Neural progenitor cell (in vitro differentiated cells): ENCODE measurements at regions not wholly inside any gene's neighbourhood (a gene's known extent, or its start where the extent isn't known, plus 50 kb on each side); places are given as distances from the start of the nearest gene placed in this dataset.
"Not testable (repeated sequence)": the region's sequence is repeated elsewhere in the genome, so short reads cannot be mapped to it uniquely, and the experiment has no call there.

ENCODE experiments used
- DNase-seq: peaks from one replicate; pipeline ENCODE4 v3.0.0-alpha.2; 2016; ENCODE audit warnings: low spot score
- H2AFZ ChIP-seq: fragments of 200-600 bp; sonication (generic); replicated peaks from 2 replicates; pipeline ENCODE4 v1.6.1; 2016; ENCODE audit warnings: antibody characterized with exemption
- H3F3A ChIP-seq: fragments of 200-600 bp; sonication (generic); 2 replicates; pipeline ENCODE4 v1.6.1; 2016; ENCODE audit warnings: antibody characterized with exemption, low read depth
- H3K27ac ChIP-seq: fragments of 200-600 bp; sonication (generic); 2 replicates; pipeline ENCODE4 v1.5.1; 2016; ENCODE audit warnings: mild to moderate bottlenecking
- H3K27me3 ChIP-seq: fragments of 200-600 bp; sonication (generic); 2 replicates; pipeline ENCODE4 v1.6.1; 2016; ENCODE audit warnings: mild to moderate bottlenecking, moderate library complexity
- H3K36me3 ChIP-seq: fragments of 200-600 bp; sonication (generic); 2 replicates; pipeline ENCODE4 v1.5.1; 2016
- H3K4me1 ChIP-seq: fragments of 200-600 bp; sonication (generic); 2 replicates; pipeline ENCODE4 v1.6.1; 2016; ENCODE audit warnings: mixed run types
- H3K4me2 ChIP-seq: fragments of 200-600 bp; sonication (generic); 2 replicates; pipeline ENCODE4 v1.6.1; 2016
- H3K4me3 ChIP-seq: fragments of 200-600 bp; sonication (generic); 2 replicates; pipeline ENCODE4 v1.5.1; 2016
- H3K79me2 ChIP-seq: fragments of 200-600 bp; sonication (generic); 2 replicates; pipeline ENCODE4 v1.6.1; 2016; ENCODE audit warnings: low read depth
- H3K9ac ChIP-seq: fragments of 200-600 bp; sonication (generic); 2 replicates; pipeline ENCODE4 v1.6.1; 2016
- H3K9me3 ChIP-seq: fragments of 200-600 bp; sonication (generic); 2 replicates; pipeline ENCODE4 v1.5.1; 2016; ENCODE audit warnings: low read depth
- H4K20me1 ChIP-seq: fragments of 200-600 bp; sonication (generic); 2 replicates; pipeline ENCODE4 v1.6.1; 2016; ENCODE audit warnings: low read depth
- H3K27ac Mint-ChIP-seq: 3 replicates; pipeline ENCODE4 v1.8.0; 2021; ENCODE audit warnings: mixed read lengths
- H3K27me3 Mint-ChIP-seq: 2 replicates; pipeline ENCODE4 v1.8.0; 2022; ENCODE audit warnings: low read depth, mild to moderate bottlenecking, inconsistent platforms, moderate library complexity, mixed read lengths; ENCODE audit not compliant: insufficient read depth
- H3K36me3 Mint-ChIP-seq: 3 replicates; pipeline ENCODE4 v1.8.0; 2021; ENCODE audit warnings: mixed read lengths
- H3K4me1 Mint-ChIP-seq: 3 replicates; pipeline ENCODE4 v1.8.0; 2021; ENCODE audit warnings: mixed read lengths
- H3K4me3 Mint-ChIP-seq: 3 replicates; pipeline ENCODE4 v1.8.0; 2021; ENCODE audit warnings: mild to moderate bottlenecking, moderate library complexity, mixed read lengths
- H3K9me3 Mint-ChIP-seq: 3 replicates; pipeline ENCODE4 v1.8.0; 2020; ENCODE audit warnings: mixed read lengths
- CTCF ChIP-seq: fragments of 200-600 bp; sonication (generic); IDR thresholded peaks from 2 replicates; pipeline ENCODE4 v1.5.1; 2017; ENCODE audit warnings: antibody characterized with exemption, mild to moderate bottlenecking
- EZH2 ChIP-seq: fragments of 200-600 bp; sonication (generic); IDR thresholded peaks from 2 replicates; pipeline ENCODE4 v1.6.1; 2017; ENCODE audit warnings: antibody characterized with exemption, mild to moderate bottlenecking, moderate library complexity
- EZH2phosphoT487 ChIP-seq: fragments of 200-600 bp; sonication (generic); IDR thresholded peaks from 2 replicates; pipeline ENCODE4 v1.6.1; 2017; ENCODE audit warnings: antibody characterized with exemption

GRCh38 chr9:65430221-65430620 is 145.2 kb upstream of the FOXD4L5 start:
- Histone ChIP-seq H3K27me3 (no peaks in the 10 kb centered on the region), H4K20me1 (no peaks in the 10 kb centered on the region), H3K36me3 (no peaks in the 10 kb centered on the region), H2AFZ (no peak overlapping the region), H3K4me2 (no peak overlapping the region), H3K4me3 (no peak overlapping the region), H3K27ac (no peak overlapping the region), H3K9ac (no peak overlapping the region), H3K79me2 (no peaks in the 10 kb centered on the region), H3K4me1 (no peaks in the 10 kb centered on the region), H3K9me3 (no peaks in the 10 kb centered on the region), H3F3A (peaks cover 15% of the 10 kb centered on the region)
- Mint-ChIP-seq H3K36me3 (peaks cover 11% of the 10 kb centered on the region), H3K4me3 (no peak overlapping the region), H3K4me1 (no peaks in the 10 kb centered on the region), H3K27me3 (peaks cover 14% of the 10 kb centered on the region), H3K9me3 (peaks cover 58% of the 10 kb centered on the region), H3K27ac (no peak overlapping the region)
- DNase-seq = no peak
- TF ChIP-seq EZH2phosphoT487 = no peak
- TF ChIP-seq CTCF = no peak
- TF ChIP-seq EZH2 = no peak

DNA sequence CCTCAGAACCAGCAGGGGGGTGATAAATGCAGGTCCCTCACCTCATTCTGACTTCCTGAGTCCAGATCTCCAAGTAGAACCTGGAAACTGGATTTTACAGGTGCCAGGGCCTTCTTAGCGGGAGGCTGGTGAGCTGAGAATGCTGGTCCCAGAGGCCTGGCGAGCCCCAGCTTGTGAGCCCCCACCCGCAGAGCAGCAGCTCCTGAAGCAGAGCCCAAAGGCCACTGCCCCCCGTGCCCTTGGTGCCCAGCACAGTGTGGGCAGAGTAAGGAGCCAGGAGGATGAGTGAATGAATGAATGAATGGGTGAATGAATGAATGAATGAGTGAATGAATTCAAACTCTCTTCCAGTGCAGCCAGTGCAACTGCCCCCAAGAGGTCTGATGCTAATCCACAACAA is 142.4 kb upstream of the FOXD4L5 start:
- not testable (repeated sequence) for H3K27ac Mint-ChIP-seq, H3K36me3 Mint-ChIP-seq, H3K4me2 ChIP-seq, H3K9ac ChIP-seq, H3K27me3 ChIP-seq, H4K20me1 ChIP-seq, H3K4me3 Mint-ChIP-seq, H3K4me3 ChIP-seq, H2AFZ ChIP-seq, H3K79me2 ChIP-seq, H3K4me1 Mint-ChIP-seq, H3F3A ChIP-seq, H3K36me3 ChIP-seq, H3K4me1 ChIP-seq, H3K9me3 ChIP-seq, DNase-seq, H3K27ac ChIP-seq
- Mint-ChIP-seq H3K27me3 (peaks cover 12% of the 10 kb centered on the region), H3K9me3 (peaks cover 59% of the 10 kb centered on the region)

DNA sequence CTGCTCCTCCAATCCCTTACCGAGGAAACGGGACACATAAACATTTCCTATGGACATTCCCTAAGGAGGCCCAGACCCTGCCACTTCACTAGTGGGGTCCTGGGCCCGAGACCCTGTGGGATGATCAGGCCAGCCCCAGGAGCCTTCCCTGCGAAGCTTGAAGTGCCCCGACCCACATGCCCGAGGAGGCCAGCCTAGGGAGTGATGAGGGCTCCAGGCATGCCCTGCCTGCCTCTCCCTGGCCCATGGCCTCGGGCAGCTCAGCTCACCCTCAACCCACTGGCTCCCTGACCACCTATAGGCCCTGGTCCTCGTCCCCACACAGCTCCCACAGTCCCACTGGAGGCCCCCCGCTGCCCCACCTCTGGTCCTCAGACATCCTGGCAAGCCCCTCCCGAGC is 141.8 kb upstream of the FOXD4L5 start:
- H3K9ac ChIP-seq, H3K27ac ChIP-seq, H3F3A ChIP-seq, H4K20me1 ChIP-seq, H3K4me1 Mint-ChIP-seq, H3K79me2 ChIP-seq, H3K27ac Mint-ChIP-seq, H3K4me2 ChIP-seq, H3K27me3 Mint-ChIP-seq, H3K36me3 ChIP-seq, H3K4me1 ChIP-seq, H3K36me3 Mint-ChIP-seq, H3K4me3 Mint-ChIP-seq, H2AFZ ChIP-seq, H3K27me3 ChIP-seq, DNase-seq, H3K4me3 ChIP-seq, H3K9me3 ChIP-seq: not testable (repeated sequence)
- peaks cover 57% of the 10 kb centered on the region for H3K9me3 Mint-ChIP-seq

DNA sequence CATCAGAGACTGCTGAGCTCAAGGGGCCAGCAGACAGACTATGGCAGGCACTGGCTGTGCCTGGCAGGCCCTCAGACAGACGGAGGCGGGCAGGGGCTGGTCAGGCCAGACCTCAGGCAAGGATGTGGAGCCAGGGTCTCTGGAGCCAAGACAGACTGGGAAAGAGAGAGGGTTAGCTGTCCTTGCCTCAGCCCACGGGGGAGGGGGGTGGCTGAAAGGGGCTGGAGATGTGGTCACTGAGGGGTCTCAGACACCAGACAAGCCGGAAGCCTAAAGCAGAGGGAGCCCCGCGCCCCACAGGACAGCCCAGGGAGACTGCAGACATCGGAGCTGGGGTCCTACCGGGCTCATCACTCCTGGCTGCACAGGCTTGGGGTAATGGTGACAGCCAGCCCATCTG is 141.2 kb upstream of the FOXD4L5 start:
- H3K4me2 ChIP-seq = no peak overlapping the region
- no peaks in the 10 kb centered on the region for H3K79me2 ChIP-seq
- peaks cover 5% of the 10 kb centered on the region for H3F3A ChIP-seq
- no peak overlapping the region for H2AFZ ChIP-seq
- no peaks in the 10 kb centered on the region for H3K9me3 ChIP-seq
- peaks cover 58% of the 10 kb centered on the region for H3K9me3 Mint-ChIP-seq
- H3K27me3 ChIP-seq = no peaks in the 10 kb centered on the region
- H3K4me1 Mint-ChIP-seq = no peaks in the 10 kb centered on the region
- no peak overlapping the region for H3K4me3 Mint-ChIP-seq
- H3K4me3 ChIP-seq = no peak overlapping the region
- H3K4me1 ChIP-seq = no peaks in the 10 kb centered on the region
- H3K27ac Mint-ChIP-seq = no peak overlapping the region
- H3K36me3 Mint-ChIP-seq = no peaks in the 10 kb centered on the region
- no peak overlapping the region for H3K27ac ChIP-seq
- no peaks in the 10 kb centered on the region for H3K36me3 ChIP-seq
- H3K9ac ChIP-seq = no peak overlapping the region
- H4K20me1 ChIP-seq = no peaks in the 10 kb centered on the region
- peaks cover 9% of the 10 kb centered on the region for H3K27me3 Mint-ChIP-seq
- TF ChIP-seq EZH2 = no peak
- no peak for TF ChIP-seq CTCF
- no peak for TF ChIP-seq EZH2phosphoT487
- no peak for DNase-seq

DNA sequence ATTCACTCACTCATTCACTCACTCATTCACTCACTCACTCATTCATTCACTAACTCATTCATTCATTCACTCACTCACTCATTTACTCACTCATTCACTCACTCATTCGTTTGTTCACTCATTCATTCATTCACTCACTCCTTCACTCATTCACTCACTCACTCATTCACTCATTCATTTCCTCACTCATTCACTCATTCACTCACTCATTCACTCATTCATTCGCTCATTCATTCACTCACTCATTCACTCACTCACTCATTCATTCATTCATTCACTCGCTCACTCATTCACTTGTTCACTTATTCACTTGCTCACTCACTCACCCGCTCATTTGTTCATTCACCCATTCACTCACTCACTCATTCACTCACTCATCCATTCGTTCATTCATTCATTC is 140.2 kb upstream of the FOXD4L5 start:
- H3K4me3 Mint-ChIP-seq = peak overlapping the region; percentile 2
- not testable (repeated sequence) for H3K9ac ChIP-seq, H3K4me3 ChIP-seq, H3K27ac ChIP-seq, H3K27me3 ChIP-seq, H2AFZ ChIP-seq, H3K79me2 ChIP-seq, H3K27me3 Mint-ChIP-seq, H3K9me3 ChIP-seq, DNase-seq, H3K4me2 ChIP-seq, H3K27ac Mint-ChIP-seq, H3K36me3 ChIP-seq, H3K4me1 Mint-ChIP-seq, H3F3A ChIP-seq, H3K36me3 Mint-ChIP-seq, H4K20me1 ChIP-seq, H3K4me1 ChIP-seq
- H3K9me3 Mint-ChIP-seq = peaks cover 58% of the 10 kb centered on the region

GRCh38 chr9:65424437-65424984 is 139.5 kb upstream of the FOXD4L5 start:
- H3K9me3 ChIP-seq, H3K27me3 ChIP-seq, DNase-seq, H3K4me1 Mint-ChIP-seq, H3K36me3 Mint-ChIP-seq, H4K20me1 ChIP-seq, H3K27ac ChIP-seq, H3K79me2 ChIP-seq, H3K27ac Mint-ChIP-seq, H3K4me2 ChIP-seq, H3F3A ChIP-seq, H3K27me3 Mint-ChIP-seq, H3K4me3 ChIP-seq, H3K36me3 ChIP-seq, H3K4me3 Mint-ChIP-seq, H3K9ac ChIP-seq, H3K4me1 ChIP-seq, H2AFZ ChIP-seq: not testable (repeated sequence)
- peaks cover 58% of the 10 kb centered on the region for H3K9me3 Mint-ChIP-seq
